ENCODE measurements at regions not wholly inside any gene's neighbourhood (a gene's known extent, or its start where the extent isn't known, plus 50 kb on each side); places are given as distances from the start of the nearest gene placed in this dataset.

DNA sequence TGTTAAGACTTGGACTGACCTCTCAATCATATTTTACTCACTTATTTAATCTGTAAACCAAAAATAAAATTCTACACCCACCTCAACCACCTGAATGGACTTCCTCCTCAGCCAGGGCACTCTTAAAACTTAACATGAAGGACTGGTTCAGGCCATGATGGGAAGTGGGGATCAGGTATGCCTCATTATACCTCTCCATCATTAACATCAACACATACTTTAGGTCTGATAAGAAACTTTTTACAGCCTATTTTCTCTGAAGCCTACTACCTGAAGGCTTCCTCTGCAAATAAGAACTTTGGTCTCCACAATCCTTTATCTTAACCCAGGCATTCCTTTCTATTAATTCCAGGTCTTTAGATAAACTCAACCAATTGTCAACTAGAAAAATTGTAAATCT lies 390.0 kb downstream of the AASDHPPT start:
- ChIA-PET POLR2A (no interaction called here), CTCF (no interaction called here)
- no peaks in the 10 kb centered on the region for H3K4me1 ChIP-seq (ENCODE audit: control insufficient read depth, insufficient read depth, low read length)
- no peak overlapping the region for H3K27ac ChIP-seq (ENCODE audit: extremely low read depth, low read depth, low read length)
- TF ChIP-seq ZNF324 (tag by site-specific recombination; IDR thresholded peaks at IDR 0.05) (no peak), ZNF837 (tag by site-specific recombination; IDR thresholded peaks at IDR 0.05) (no peak)
- TF ChIP-seq, protein P1, sequence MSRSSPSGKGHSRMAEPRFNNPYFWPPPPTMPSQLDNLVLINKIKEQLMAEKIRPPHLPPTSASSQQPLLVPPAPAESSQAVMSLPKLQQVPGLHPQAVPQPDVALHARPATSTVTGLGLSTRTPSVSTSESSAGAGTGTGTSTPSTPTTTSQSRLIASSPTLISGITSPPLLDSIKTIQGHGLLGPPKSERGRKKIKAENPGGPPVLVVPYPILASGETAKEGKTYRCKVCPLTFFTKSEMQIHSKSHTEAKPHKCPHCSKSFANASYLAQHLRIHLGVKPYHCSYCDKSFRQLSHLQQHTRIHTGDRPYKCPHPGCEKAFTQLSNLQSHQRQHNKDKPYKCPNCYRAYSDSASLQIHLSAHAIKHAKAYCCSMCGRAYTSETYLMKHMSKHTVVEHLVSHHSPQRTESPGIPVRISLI (tag by site-specific recombination; IDR thresholded peaks at IDR 0.05) = no peak
- no peak overlapping the region for H3K4me3 ChIP-seq (ENCODE audit: low read depth, low read length)
- H3K36me3 ChIP-seq (ENCODE audit: control insufficient read depth in 2 of 2, insufficient read depth in 1 of 2, low read length in 2 of 2) = no peaks in the 10 kb centered on the region
- H3K9me3 ChIP-seq (ENCODE audit: control insufficient read depth, insufficient read depth, low read depth, low read length) = no peaks in the 10 kb centered on the region

DNA sequence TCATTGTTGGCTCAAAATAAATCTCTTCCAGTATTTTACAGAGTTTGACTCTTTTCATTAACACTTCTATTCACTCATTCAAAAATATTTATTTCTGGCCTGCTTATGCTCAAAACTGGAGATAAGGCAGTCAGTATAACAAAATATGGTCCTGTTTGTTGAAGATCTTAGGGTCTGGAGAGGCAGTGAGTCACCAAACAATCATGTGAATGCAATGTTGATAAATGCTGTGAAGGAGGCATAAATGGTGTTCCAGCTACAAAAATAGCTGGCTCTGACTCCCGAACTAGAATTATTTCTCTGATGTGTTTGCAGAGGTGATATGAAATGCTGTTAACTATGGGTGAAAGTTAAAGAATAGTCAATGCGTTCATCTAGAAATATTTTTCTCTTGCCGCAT lies 390.6 kb downstream of the AASDHPPT start:
- no peak for TF ChIP-seq ZNF146 (tag by site-specific recombination; IDR thresholded peaks at IDR 0.05)
- TF ChIP-seq, protein P2, sequence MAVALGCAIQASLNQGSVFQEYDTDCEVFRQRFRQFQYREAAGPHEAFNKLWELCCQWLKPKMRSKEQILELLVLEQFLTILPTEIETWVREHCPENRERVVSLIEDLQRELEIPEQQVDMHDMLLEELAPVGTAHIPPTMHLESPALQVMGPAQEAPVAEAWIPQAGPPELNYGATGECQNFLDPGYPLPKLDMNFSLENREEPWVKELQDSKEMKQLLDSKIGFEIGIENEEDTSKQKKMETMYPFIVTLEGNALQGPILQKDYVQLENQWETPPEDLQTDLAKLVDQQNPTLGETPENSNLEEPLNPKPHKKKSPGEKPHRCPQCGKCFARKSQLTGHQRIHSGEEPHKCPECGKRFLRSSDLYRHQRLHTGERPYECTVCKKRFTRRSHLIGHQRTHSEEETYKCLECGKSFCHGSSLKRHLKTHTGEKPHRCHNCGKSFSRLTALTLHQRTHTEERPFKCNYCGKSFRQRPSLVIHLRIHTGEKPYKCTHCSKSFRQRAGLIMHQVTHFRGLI (tag by site-specific recombination; IDR thresholded peaks at IDR 0.05) = no peak
- no peak for TF ChIP-seq ZNF19 (tag by site-specific recombination; IDR thresholded peaks at IDR 0.05; ENCODE audit: low read depth)
- TF ChIP-seq, protein P3, sequence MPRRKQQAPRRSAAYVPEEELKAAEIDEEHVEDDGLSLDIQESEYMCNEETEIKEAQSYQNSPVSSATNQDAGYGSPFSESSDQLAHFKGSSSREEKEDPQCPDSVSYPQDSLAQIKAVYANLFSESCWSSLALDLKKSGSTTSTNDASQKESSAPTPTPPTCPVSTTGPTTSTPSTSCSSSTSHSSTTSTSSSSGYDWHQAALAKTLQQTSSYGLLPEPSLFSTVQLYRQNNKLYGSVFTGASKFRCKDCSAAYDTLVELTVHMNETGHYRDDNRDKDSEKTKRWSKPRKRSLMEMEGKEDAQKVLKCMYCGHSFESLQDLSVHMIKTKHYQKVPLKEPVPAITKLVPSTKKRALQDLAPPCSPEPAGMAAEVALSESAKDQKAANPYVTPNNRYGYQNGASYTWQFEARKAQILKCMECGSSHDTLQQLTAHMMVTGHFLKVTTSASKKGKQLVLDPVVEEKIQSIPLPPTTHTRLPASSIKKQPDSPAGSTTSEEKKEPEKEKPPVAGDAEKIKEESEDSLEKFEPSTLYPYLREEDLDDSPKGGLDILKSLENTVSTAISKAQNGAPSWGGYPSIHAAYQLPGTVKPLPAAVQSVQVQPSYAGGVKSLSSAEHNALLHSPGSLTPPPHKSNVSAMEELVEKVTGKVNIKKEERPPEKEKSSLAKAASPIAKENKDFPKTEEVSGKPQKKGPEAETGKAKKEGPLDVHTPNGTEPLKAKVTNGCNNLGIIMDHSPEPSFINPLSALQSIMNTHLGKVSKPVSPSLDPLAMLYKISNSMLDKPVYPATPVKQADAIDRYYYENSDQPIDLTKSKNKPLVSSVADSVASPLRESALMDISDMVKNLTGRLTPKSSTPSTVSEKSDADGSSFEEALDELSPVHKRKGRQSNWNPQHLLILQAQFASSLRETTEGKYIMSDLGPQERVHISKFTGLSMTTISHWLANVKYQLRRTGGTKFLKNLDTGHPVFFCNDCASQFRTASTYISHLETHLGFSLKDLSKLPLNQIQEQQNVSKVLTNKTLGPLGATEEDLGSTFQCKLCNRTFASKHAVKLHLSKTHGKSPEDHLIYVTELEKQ (tag by site-specific recombination; IDR thresholded peaks at IDR 0.05; ENCODE audit: borderline replicate concordance) = no peak
- TF ChIP-seq ZFP41 (tag by site-specific recombination; IDR thresholded peaks at IDR 0.05; ENCODE audit: borderline replicate concordance) = no peak
- no peak for TF ChIP-seq ZNF530 (tag by site-specific recombination; IDR thresholded peaks at IDR 0.05; ENCODE audit: low read depth)
- TF ChIP-seq, protein P4, sequence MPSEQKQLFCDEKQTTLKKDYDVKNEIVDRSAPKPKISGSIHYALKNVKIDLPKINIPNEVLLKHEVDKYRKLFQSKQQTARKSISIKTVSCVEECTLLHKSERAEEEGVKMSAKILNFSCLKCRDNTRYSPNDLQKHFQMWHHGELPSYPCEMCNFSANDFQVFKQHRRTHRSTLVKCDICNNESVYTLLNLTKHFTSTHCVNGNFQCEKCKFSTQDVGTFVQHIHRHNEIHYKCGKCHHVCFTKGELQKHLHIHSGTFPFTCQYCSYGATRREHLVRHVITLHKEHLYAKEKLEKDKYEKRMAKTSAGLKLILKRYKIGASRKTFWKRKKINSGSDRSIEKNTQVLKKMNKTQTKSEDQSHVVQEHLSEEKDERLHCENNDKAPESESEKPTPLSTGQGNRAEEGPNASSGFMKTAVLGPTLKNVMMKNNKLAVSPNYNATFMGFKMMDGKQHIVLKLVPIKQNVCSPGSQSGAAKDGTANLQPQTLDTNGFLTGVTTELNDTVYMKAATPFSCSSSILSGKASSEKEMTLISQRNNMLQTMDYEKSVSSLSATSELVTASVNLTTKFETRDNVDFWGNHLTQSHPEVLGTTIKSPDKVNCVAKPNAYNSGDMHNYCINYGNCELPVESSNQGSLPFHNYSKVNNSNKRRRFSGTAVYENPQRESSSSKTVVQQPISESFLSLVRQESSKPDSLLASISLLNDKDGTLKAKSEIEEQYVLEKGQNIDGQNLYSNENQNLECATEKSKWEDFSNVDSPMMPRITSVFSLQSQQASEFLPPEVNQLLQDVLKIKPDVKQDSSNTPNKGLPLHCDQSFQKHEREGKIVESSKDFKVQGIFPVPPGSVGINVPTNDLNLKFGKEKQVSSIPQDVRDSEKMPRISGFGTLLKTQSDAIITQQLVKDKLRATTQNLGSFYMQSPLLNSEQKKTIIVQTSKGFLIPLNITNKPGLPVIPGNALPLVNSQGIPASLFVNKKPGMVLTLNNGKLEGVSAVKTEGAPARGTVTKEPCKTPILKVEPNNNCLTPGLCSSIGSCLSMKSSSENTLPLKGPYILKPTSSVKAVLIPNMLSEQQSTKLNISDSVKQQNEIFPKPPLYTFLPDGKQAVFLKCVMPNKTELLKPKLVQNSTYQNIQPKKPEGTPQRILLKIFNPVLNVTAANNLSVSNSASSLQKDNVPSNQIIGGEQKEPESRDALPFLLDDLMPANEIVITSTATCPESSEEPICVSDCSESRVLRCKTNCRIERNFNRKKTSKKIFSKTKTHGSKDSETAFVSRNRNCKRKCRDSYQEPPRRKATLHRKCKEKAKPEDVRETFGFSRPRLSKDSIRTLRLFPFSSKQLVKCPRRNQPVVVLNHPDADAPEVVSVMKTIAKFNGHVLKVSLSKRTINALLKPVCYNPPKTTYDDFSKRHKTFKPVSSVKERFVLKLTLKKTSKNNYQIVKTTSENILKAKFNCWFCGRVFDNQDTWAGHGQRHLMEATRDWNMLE (tag by site-specific recombination; conservative IDR thresholded peaks at IDR 0.05; ENCODE audit: low read depth) = no peak
- TF ChIP-seq ZNF792 (tag by site-specific recombination; IDR thresholded peaks at IDR 0.05) = no peak
- no peak for TF ChIP-seq ZNF791 (tag by site-specific recombination; IDR thresholded peaks at IDR 0.05)
- TF ChIP-seq, protein P5, sequence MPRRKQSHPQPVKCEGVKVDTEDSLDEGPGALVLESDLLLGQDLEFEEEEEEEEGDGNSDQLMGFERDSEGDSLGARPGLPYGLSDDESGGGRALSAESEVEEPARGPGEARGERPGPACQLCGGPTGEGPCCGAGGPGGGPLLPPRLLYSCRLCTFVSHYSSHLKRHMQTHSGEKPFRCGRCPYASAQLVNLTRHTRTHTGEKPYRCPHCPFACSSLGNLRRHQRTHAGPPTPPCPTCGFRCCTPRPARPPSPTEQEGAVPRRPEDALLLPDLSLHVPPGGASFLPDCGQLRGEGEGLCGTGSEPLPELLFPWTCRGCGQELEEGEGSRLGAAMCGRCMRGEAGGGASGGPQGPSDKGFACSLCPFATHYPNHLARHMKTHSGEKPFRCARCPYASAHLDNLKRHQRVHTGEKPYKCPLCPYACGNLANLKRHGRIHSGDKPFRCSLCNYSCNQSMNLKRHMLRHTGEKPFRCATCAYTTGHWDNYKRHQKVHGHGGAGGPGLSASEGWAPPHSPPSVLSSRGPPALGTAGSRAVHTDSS (tag by site-specific recombination; IDR thresholded peaks at IDR 0.05) = no peak
- TF ChIP-seq ZNF558 (tag by site-specific recombination; IDR thresholded peaks at IDR 0.05) = no peak
- TF ChIP-seq ZNF24 (tag by site-specific recombination; IDR thresholded peaks at IDR 0.05) = no peak
- no peak for TF ChIP-seq KLF1 (tag by site-specific recombination; IDR thresholded peaks at IDR 0.05)
- Histone ChIP-seq H3K4me1 (ENCODE audit: control insufficient read depth, insufficient read depth, low read length) (no peaks in the 10 kb centered on the region), H3K27ac (ENCODE audit: extremely low read depth, low read depth, low read length) (no peak overlapping the region), H3K36me3 (ENCODE audit: control insufficient read depth in 2 of 2, insufficient read depth in 1 of 2, low read length in 2 of 2) (no peaks in the 10 kb centered on the region), H3K4me3 (ENCODE audit: low read depth, low read length) (no peak overlapping the region), H3K9me3 (ENCODE audit: control insufficient read depth, insufficient read depth, low read depth, low read length) (no peaks in the 10 kb centered on the region)
- ChIA-PET CTCF (interaction anchor here (0.6 kb wide), 2 partner anchors 19 to 804 kb away, joined by 3 read pairs; no protein-coding TSS in a partner anchor), POLR2A (interaction anchor here (0.8 kb wide), 1 partner anchor 204 kb away, joined by 4 read pairs; no protein-coding TSS in a partner anchor)

Measured in HEK293 (cell line).